ENCODE measurements at regions not wholly inside any gene's neighbourhood (a gene's known extent, or its start where the extent isn't known, plus 50 kb on each side); places are given as distances from the start of the nearest gene placed in this dataset.
"Not testable (repeated sequence)": the region's sequence is repeated elsewhere in the genome, so short reads cannot be mapped to it uniquely, and the experiment has no call there.

GRCh38 chr5:36489505-36489904, 116.9 kb upstream of the SLC1A3 start:
- H3K27ac Mint-ChIP-seq: no peak overlapping the region
- H3K36me3 Mint-ChIP-seq: no peaks in the 10 kb centered on the region
- ATAC-seq (no peak), DNase-seq (ENCODE audit: low spot score in 2 of 2) (no peak)
- no peaks in the 10 kb centered on the region for H3K9me3 Mint-ChIP-seq

GRCh38 chr5:36491856-36492255, 114.5 kb upstream of the SLC1A3 start:
- Mint-ChIP-seq H3K9me3 (no peaks in the 10 kb centered on the region), H3K27ac (no peak overlapping the region), H3K36me3 (no peaks in the 10 kb centered on the region)
- DNase-seq (ENCODE audit: low spot score in 2 of 2) (no peak), ATAC-seq (no peak)

DNA sequence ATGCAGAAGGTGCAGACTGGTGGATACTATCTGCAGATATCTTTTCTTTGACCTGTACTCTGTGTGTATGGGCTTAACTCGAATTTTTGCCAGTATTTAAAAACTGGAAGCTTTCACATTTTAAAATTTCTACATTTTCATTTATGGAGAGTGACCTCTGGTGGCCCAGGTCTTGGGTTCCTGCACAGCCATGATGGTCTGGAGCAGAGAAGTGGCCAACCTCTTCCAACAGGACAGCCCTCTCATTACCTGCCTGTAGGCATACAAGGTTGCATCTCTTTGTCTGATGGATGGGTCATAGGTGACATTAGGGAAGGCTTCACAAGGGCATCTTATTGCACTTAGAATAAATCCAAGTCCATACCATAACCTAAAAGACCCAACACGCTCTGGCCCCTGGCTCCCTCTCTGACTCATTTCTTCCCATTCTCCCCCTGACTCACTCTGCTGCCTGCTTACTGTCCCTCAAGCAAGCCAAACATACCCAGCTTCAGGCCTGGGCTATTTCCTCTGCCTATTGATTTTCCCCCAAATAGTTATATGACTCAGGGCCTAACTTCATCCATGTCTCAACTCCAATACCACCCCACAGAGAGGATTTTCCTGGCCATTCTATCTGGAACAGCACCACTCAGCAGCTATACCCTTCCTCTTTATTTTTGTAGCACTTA, 113.3 kb upstream of the SLC1A3 start:
- H3K27ac Mint-ChIP-seq: no peak overlapping the region
- peak in 1 of 2 donors; percentile 28 for ATAC-seq
- H3K36me3 Mint-ChIP-seq: no peaks in the 10 kb centered on the region
- H3K9me3 Mint-ChIP-seq: no peaks in the 10 kb centered on the region
- no peak for DNase-seq (ENCODE audit: low spot score in 2 of 2)

- Mint-ChIP-seq H3K9me3 (no peaks in the 10 kb centered on the region), H3K27ac (no peak overlapping the region), H3K36me3 (no peaks in the 10 kb centered on the region)
- ATAC-seq (no peak), DNase-seq (ENCODE audit: low spot score in 2 of 2) (no peak)
Observed at GRCh38 chr5:36494028-36494427, 112.4 kb upstream of the SLC1A3 start.

DNA sequence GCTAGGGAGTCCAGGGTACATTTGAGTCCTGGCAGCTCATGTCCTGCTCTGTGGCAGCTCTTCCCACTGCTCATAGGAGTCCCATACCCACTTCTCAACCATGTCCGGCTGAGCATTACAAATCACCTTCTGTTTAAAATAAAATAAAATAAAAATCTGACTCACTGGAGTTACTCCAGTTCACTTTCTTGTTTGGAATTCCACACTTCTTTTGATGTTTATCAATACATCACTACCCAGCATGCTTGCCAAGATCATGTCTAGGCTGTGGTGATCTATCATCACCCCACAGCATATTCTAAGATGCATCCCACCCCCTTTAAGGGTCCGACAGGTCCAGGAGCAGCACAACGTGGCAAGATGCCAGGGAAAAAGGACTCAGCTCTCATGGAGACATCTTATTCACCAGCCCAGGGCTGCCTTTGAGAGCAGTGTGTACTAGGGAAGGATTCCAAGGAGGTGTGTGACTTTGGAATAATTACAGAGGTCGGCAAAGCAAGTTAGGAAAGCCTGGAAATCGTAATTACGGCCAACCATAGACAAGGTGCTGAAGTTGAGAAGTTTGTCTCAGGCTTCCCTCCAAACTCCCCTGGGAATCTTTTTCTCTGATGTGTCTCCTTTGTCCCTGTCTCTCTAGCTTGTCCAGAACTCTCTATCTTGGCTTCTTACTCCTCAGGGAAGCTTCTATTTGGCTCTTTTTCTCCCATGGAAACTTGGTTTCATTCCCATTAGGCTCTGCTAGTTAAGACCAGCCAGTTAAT, 111.4 kb upstream of the SLC1A3 start:
- ATAC-seq (no peak), DNase-seq (ENCODE audit: low spot score in 2 of 2) (no peak)
- Mint-ChIP-seq H3K36me3 (no peaks in the 10 kb centered on the region), H3K27ac (no peak overlapping the region), H3K9me3 (no peaks in the 10 kb centered on the region)

- H3K36me3 Mint-ChIP-seq: no peaks in the 10 kb centered on the region
- no peak overlapping the region for H3K27ac Mint-ChIP-seq
- H3K9me3 Mint-ChIP-seq: no peaks in the 10 kb centered on the region
- ATAC-seq (no peak), DNase-seq (ENCODE audit: low spot score in 2 of 2) (no peak)
Observed at GRCh38 chr5:36495611-36496010, 110.8 kb upstream of the SLC1A3 start.

- Mint-ChIP-seq H3K9me3 (no peaks in the 10 kb centered on the region), H3K36me3 (no peaks in the 10 kb centered on the region), H3K27ac (no peak overlapping the region)
- DNase-seq (ENCODE audit: low spot score in 2 of 2): no peak
- no peak for ATAC-seq
Observed at GRCh38 chr5:36496471-36496870, 109.9 kb upstream of the SLC1A3 start.

GRCh38 chr5:36502608-36503007, 103.8 kb upstream of the SLC1A3 start:
- ATAC-seq (no peak), DNase-seq (ENCODE audit: low spot score in 2 of 2) (no peak)
- H3K27ac Mint-ChIP-seq: no peak overlapping the region
- H3K36me3 Mint-ChIP-seq: no peaks in the 10 kb centered on the region
- no peaks in the 10 kb centered on the region for H3K9me3 Mint-ChIP-seq

GRCh38 chr5:36505021-36505420, 101.4 kb upstream of the SLC1A3 start:
- ATAC-seq (no peak), DNase-seq (ENCODE audit: low spot score in 2 of 2) (no peak)
- no peaks in the 10 kb centered on the region for H3K36me3 Mint-ChIP-seq
- H3K27ac Mint-ChIP-seq: no peak overlapping the region
- no peaks in the 10 kb centered on the region for H3K9me3 Mint-ChIP-seq

DNA sequence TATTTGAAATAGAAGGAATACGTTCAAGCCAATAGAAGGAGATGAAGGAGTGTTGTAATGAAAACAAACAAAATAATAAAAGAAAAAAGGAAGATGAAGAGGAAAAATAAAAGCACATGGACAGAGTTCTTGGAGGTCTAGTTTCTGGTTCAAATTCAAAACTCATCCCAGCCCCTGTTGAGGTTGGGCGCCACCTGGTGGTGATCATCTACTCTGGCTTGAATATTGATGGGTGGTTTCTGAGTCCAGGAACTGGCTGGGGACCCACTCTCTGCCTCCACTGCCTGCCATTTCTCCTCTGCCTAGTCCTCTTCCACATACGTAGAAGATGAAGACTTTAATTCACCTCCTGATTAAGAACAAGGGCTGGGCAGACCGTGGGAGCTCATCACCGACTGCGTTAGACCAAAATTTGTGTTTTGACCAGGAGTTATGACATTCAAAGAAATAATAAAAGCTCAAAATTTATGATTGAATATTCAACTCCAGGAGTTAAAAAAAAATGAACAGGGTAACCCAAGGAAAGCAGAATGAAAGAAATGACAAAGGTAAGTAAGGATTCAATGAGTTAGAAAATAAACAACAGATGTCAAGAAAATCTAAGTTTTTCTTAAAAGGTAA, 99.0 kb upstream of the SLC1A3 start:
- Mint-ChIP-seq H3K36me3 (no peaks in the 10 kb centered on the region), H3K9me3 (no peaks in the 10 kb centered on the region), H3K27ac (no peak overlapping the region)
- ATAC-seq (peak; percentile 52 to 53), DNase-seq (ENCODE audit: low spot score in 2 of 2) (peak in 1 of 2 donors; percentile 75)

DNA sequence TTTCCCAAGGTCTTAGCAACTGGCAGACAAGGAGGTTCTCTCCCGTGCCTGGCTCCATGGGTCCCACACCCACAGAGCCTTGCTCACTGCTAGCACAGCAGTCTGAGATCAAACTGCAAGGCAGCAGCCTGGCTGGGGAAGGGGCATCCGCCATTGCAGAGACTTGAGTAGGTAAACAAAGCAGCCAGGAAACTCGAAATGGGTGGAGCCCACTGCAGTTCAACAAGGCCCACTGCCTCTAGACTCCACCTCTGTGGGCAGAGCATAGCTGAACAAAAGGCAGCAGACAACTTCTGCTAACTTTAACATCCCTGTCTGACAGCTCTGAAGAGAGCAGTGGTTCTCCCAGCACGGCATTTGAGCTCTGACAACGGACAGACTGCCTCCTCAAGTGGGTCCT, 98.1 kb upstream of the SLC1A3 start:
- not testable (repeated sequence) for H3K27ac Mint-ChIP-seq; H3K9me3 Mint-ChIP-seq; ATAC-seq; H3K36me3 Mint-ChIP-seq; DNase-seq (ENCODE audit: low spot score in 2 of 2)

GRCh38 chr5:36513647-36514046, 92.8 kb upstream of the SLC1A3 start:
- not testable (repeated sequence) for H3K36me3 Mint-ChIP-seq; ATAC-seq; DNase-seq (ENCODE audit: low spot score in 2 of 2); H3K27ac Mint-ChIP-seq; H3K9me3 Mint-ChIP-seq

DNA sequence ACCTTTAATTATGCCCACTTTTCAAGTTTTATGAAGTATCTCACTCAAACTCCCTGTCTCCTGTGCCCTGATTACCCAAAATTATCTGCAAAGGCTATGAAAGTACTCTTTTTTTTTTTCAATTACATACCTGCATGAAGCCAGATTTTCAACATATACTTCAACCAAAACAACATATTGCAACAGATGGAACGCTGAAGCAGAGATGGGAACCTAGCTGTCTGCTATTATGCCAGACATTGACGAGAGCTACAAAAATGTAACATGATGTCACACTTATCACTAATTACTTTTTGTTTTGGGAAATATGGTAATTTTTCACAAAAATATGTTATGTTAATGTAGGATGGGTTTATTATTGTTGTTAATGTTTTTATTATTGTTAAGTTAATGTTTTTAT, 86.5 kb upstream of the SLC1A3 start:
- H3K36me3 Mint-ChIP-seq: no peaks in the 10 kb centered on the region
- H3K27ac Mint-ChIP-seq: no peak overlapping the region
- ATAC-seq (no peak), DNase-seq (ENCODE audit: low spot score in 2 of 2) (no peak)
- H3K9me3 Mint-ChIP-seq: peaks cover 0 to 8% of the 10 kb centered on the region in 2 donors

DNA sequence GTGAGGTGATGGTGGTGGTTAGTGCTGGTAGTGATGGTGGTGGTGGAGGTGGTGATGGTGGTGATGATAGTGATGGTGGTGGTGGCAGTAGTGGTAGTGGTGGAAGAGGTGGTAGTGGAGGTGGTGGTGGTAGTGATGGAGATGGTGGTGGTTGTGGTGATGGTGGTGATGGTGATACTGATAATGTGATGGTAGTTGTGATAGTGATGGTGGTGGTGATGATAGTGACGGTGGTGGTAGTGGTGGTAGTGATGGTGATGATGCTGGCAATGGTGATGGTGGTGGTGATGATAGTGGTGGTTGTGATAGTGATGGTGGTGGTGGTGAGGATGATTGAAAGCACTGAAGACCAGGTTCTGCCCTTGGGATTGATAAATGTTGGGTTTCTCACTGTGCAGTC, 85.2 kb upstream of the SLC1A3 start:
- Mint-ChIP-seq H3K27ac (peak overlapping the region in 1 of 2 donors; percentile 2), H3K36me3 (no peaks in the 10 kb centered on the region), H3K9me3 (peaks cover 0 to 8% of the 10 kb centered on the region in 2 donors)
- no peak for ATAC-seq
- no peak for DNase-seq (ENCODE audit: low spot score in 2 of 2)

GRCh38 chr5:36521838-36522745, 84.3 kb upstream of the SLC1A3 start:
- peaks cover 0 to 8% of the 10 kb centered on the region in 2 donors for H3K9me3 Mint-ChIP-seq

DNA sequence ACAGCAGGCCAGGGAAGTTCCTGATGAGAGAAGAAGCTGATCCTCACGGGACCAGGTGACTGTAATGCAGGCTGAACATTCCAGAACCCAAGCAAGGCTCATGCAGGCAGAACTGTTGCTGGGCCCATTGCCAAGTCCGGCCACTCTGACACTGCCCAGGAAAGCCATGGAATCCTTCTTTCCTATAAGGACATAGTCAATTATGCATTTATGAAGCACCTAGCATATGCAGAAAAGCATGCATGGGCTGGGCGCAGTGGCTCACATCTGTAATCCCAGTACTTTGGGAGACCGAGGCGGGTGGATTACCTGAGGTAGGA, 83.7 kb upstream of the SLC1A3 start:
- Mint-ChIP-seq H3K9me3 (peaks cover 0 to 8% of the 10 kb centered on the region in 2 donors), H3K36me3 (no peaks in the 10 kb centered on the region), H3K27ac (no peak overlapping the region)
- DNase-seq (ENCODE audit: low spot score in 2 of 2) (no peak), ATAC-seq (no peak)

More at GRCh38 chr5:36521838-36522745, 84.3 kb upstream of the SLC1A3 start:
- H3K36me3 Mint-ChIP-seq: no peaks in the 10 kb centered on the region
- no peak for DNase-seq (ENCODE audit: low spot score in 2 of 2)
- no peak overlapping the region for H3K27ac Mint-ChIP-seq
- ATAC-seq: no peak

DNA sequence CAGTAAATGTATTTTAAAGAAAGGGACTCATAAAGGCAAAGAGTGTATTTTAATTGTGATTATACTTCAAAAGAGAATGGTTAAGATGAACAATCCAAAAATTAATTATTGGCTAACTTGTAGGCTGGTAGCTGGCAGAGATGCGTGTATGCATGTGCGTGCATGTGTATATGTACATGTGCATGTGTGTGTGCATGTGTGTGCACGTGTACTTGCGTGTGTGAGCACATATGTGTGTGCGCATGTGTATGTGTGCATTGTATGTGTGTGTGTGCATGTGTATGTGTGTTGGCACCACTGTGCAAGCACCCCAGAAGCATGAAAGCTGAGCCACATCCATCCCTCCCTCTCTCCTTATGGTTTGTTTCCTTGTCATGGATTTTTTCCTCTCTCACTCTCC, 83.0 kb upstream of the SLC1A3 start:
- no peaks in the 10 kb centered on the region for H3K36me3 Mint-ChIP-seq
- H3K9me3 Mint-ChIP-seq: peaks cover 0 to 4% of the 10 kb centered on the region in 2 donors

More for the DNA sequence above, 83.0 kb upstream of the SLC1A3 start:
- no peak overlapping the region for H3K27ac Mint-ChIP-seq
- DNase-seq (ENCODE audit: low spot score in 2 of 2): no peak
- ATAC-seq: no peak

Data from activated naive CD4-positive, alpha-beta T cell treated with anti-CD3 and anti-CD28 coated beads, Interleukin-2, amount 50 U/mL, for 72 hours (primary cell).